LHCN-M2 (cell line): ENCODE measurements at regions not wholly inside any gene's neighbourhood (a gene's known extent, or its start where the extent isn't known, plus 50 kb on each side); places are given as distances from the start of the nearest gene placed in this dataset.

Source experiments
- DNase-seq: peaks from one replicate; pipeline ENCODE4 v3.0.0-alpha.2; 2012; ENCODE audit warnings: low read depth

DNA sequence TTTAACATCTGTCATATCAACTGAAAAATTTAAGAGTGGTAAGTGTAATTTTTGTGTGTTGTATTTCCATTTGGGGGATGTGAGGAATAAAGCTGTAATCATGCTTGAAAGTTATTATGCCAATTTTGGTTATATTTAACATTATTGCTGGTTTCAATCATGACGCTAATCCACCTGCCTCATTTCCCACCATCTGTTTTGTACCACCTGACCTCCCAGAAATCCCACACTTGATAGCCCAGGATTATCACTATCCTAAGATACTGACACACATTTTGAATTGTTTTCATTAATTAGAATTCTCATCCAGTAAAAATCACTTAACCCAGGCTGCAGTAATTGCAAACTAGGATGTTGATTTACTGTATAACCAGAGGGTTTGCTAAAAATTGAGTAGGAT is 1119.8 kb downstream of the AACS start:
- no peak for DNase-seq

GRCh38 chr12:126189856-126190255 is 1124.6 kb downstream of the AACS start:
- no peak for DNase-seq

- no peak for DNase-seq
Observed at GRCh38 chr12:126191031-126191891, 1126.0 kb downstream of the AACS start.

DNA sequence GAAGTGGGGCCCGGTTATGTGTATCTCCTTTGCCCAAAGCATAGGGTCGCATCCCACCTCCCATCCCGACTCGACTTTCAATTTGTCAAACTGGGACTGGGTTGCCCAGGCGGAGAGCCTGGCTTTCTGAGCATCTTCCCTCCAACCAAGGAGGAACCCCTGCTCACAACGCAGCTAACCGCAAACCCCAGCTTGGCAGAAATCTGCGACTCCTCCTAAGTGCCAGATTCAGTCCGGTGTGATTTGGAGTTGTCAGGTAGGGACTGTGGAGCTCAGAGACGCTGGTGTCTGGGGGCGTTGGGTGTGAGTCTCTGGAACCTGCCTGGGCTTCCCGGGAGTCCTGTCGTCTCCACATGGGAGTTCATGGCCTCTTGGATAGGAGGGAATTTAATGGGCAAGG is 1126.7 kb downstream of the AACS start:
- no peak for DNase-seq

GRCh38 chr12:126193190-126193589 is 1128.0 kb downstream of the AACS start:
- DNase-seq: no peak

GRCh38 chr12:126196263-126196662 is 1131.0 kb downstream of the AACS start:
- no peak for DNase-seq

DNA sequence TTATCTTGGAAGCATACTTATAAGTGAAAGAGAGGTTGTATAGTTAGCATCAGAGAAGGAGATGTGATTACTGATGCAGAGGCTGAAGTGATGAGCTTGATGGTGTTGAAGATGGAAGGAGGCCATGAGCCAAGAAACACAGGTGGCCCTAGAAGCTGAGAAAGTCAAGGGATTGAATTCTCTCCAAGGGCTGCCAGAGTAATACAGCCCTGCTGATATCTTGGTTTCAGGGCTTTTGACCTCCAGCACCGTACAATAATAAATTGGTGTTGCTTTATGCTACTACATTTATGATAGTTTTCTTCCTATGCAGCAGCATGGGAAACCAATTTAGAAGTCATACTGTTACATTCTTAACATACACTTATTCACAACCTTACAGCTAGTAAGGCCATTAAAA is 1133.3 kb downstream of the AACS start:
- no peak for DNase-seq

DNA sequence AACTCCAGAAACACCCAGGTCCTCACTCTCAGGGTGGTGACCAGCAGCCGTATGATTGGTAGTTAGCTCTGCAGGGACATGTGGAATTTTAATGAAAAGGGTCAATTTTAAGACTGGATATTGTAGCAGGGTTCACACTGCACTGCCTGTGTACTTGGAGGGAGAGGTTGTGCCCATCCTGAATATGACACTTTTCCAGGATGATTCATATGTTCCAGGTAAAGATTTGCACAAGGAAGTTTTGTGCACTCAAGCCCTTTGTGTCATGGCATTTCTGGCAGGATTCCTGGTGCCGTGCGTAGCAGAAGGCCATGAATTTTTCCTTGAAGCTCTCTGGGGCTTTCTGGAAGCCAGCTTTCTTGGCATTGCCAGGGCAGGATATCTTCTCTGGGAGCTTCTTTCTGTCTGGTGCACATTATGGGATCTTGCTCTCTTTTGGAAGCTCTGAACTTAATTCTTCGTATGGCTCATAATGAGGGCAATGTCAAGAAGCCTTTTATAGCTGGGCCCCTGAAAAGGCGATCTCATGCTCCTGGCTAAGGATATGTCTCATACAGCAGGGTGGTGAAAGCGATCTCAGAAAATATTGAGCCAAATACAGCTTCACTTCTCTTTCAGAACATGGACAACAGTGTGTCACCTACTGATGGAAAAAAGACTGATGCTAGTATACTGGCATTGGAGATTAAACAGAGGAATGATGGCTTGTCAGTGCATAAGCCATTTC is 1133.9 kb downstream of the AACS start:
- DNase-seq: no peak

DNA sequence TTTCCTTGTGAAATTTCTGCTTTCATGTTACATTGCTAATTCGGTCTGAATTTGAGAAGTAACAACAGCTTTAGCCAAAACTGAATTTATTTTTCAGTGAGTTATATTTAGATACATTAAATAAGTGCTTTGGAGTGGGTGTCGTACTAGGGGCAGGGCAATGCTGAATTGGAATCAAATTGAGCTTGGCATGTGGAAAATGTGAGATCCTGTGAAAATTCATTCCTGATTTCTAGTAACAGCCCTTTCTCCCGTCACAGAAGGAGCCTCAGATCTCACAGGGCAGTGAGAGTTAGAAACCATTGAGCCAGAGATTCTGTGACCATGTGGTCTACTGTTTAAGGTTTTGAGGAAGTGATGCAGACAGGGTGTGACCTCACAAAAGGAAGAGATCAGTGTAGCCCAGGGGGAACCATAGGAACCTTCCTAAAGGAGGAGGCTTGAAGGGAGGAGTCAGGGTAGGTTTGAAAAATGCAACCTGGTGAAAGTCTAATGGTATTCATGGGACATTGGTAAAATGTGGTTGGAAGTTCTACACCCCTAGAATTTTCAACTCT is 1136.8 kb downstream of the AACS start:
- DNase-seq: no peak

DNA sequence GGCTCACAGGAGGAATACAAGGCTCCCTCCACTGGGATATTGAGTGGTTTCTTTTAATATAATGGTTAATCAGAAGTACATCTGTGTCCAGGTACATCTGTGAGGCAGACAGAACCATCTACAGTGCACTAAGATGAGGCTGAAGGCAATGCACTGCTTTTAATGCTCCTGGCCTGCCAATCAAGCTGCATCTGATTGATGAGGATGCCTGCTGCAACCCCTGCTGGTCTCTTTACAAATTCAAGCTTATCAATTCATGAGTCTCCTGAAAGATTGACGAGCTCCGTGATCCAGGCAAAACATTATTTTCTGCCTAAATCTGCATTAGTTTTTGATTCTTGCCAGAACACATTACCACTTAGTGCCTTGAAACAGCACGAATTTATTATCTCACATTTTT is 1139.1 kb downstream of the AACS start:
- no peak for DNase-seq

DNA sequence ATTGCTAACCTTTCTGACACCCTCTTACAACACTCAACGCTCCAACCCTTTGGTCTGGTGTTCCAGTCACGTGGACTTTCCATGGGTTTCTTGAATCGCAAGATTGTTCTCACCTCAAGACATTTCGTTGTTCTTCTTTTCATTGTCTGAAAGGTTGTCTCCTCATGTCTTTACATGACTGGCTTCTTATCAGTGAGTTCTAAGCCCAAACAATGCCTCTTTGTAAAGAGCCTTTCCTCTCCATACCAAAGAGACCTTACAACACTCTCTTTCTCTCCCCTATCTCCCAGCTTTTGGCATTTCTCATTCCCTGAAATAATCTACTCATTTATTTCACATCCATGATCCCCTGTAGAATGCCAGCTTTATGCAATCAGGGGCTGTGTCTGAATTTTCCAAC is 1144.8 kb downstream of the AACS start:
- DNase-seq: no peak

- peak; percentile 51 for DNase-seq
Observed at GRCh38 chr12:126210448-126210847, 1145.2 kb downstream of the AACS start.

DNA sequence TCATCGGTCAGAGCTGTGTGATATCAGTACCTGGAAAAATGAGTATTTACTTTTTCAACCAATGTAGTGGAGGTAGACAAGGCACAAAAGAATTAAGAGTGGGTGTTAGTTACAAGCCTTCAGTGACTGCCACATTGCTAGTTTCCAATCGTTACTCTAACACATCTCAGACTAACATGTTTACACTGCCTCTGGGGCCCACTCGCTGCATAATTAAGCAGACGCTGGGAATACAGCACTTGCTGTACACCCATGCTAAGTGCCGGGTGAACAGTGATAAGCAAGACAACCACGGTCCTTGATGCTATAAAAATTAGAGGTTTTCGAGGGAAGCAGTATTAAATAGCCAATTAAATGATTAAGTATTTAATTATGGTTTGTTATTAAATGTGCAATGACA is 1147.6 kb downstream of the AACS start:
- DNase-seq: no peak

DNA sequence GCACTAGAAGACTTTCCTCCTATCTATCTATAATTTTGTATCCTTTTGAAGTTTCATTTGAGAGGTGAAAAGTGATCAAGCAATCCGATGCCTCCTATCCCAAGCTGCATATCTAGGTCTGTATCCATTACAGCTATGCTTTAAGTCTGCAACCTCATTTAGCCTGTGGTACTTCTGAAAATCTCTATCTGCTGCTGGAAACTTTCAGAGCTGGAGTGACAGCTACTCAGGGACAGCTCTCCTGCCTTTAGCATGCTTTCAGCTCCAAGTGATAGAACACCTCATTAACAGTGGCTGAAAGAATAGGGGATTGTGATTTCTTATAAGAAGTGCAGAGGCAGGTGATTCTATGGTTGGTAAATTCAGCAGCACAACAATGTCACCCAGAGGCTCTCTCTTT is 1153.5 kb downstream of the AACS start:
- no peak for DNase-seq

DNA sequence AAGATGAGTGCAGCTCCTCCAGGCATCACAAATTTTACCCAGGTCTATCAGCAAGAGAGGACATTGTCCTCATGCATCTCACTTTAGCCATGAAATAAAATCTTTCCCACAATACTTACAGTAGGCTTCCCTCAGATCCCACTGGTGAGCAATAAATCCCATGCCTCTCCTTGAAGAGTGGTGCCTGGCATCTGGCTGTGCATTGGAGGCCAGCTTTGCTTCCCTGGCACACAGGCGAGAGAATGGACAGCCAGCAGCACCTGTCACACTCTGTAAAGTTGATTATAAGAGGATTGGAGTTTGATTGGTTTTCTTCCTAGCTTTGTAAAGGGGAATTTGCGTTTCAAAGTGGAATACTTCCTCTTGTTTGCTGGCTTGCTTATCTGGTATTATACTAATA is 1153.9 kb downstream of the AACS start:
- DNase-seq: peak; percentile 37

DNA sequence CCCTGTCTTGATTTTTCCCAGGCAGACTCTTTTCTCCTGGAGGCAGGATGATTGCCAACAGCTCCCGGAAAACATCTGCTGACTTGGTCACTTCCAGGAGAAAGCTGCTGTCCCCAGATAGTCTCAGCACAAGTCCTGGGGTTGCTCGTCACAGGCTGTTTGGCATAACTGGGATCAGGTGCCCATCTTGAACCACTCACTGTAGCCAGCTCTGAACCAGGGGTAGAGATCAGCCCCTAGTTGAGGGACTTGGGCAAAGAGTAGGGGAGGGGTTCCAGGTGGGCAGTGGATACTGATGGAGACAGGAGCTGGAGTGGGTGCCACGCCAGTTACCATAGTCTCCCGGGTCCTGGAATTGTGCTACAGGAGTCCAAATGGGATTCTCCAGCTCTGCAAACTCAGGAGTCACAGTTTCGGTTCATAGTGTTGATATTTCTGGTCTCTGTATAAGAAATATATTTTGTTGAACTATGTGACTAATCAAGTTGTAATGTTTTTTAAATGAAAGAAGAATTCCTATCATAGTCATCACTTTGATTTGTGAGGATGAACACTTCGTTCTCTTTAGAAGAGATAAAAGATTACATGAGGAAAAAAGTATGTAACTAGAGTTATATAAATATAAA is 1154.5 kb downstream of the AACS start:
- DNase-seq: peak; percentile 58

DNA sequence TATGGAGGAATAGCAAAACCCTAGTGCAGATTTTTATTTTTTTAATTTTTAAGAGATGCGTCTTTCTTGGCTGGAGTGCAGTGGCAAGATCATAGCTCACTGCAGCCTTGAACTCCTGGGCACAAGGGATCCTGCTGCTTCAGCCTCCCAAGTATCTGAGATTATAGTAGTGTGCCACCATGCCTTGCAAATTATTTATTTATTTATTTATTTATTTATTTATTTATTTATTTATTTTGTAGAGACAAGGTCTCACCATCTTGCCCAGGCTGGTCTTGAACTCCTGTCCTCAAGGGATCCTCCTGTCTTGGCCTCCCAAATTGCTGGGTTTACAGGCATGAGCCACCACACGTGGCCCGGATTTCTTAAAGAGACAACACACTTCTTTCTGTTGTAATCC is 1158.8 kb downstream of the AACS start:
- no peak for DNase-seq

DNA sequence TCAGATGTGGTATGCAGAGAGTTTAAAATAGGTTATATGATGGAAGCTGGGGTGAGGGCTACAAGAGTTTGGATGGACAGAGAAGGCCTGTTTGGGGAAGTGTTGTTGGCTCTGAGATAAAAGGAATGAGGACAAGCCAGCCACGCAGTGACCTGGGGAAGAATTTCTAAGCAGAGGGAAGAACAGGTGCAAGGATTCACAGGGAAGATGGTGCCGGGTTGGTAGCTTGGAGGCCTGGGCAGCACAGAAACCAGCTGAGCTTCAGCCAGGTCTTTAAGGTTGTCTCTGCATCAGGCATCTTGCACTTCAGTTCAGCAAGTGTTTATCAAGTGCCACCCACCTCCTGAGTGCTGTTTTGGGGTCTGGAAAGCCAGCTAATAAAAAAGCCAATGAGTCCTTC is 1163.7 kb downstream of the AACS start:
- no peak for DNase-seq

DNA sequence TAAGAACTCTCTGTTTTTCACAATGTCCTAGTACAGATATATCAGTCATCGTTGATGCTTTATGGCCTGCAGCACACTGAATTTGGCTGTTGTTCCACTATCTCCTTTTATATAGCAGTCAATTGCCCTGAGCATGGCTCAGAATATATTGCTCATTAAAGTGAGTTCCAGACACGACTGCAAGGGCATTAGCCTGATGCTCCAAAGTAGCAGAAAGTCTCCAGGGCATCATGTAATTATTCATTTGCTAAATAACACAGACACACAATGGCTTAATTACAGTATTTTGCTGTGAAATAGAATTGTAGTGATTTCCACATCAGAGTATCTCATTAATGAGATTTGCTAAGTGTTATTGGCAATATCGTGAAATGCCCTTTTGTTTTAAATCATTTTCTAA is 1167.5 kb downstream of the AACS start:
- DNase-seq: no peak

DNA sequence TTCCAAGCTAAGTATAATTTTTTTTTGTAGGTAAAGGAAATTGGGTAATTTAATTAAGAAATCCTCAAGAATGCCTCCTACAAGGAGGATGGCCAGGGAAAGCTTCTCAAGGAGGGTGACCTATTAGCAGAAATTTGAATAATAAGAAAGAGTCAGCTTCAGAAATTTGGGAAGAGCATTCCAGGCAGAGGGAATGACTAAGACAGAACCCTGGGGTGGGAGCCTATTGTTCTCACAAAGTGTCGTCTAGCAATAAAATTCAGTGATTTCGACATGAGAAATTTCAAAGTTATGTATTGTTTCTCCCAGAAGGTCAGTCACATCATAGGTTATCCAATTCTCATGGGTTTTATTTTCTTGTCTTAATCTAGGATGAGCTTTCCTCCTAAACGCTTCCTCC is 1168.4 kb downstream of the AACS start:
- peak; percentile 3 for DNase-seq

DNA sequence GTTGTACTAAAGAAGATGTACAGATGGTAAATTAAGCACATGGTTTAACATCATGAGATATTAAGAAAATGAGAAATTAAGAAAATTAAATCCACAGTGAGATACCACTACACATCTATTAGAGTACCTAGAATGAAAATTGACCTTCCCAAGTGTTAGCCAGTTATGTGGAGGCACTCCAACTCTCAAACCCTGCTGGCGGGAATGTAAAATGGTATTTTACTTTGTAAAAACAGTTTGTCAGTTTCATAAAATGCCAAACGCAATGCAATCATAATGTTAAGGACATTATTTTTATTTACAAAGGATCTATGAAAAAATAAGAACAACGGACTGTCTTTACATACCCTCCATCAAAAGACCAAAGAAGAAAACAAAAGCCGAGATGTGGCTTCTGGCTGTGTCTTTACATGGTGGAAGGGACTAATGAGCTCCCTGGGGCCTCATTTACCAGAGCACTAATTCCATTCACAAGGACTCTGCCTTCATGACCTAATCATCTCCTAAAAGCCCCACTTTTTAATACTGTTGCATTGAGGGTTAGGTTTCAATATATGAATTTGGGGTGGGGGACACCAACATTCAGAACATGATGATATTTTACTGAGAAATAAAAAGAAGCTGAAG is 1178.7 kb downstream of the AACS start:
- no peak for DNase-seq

GRCh38 chr12:126247936-126248335 is 1182.7 kb downstream of the AACS start:
- no peak for DNase-seq
